SK-N-MC (cell line): ENCODE measurements at regions not wholly inside any gene's neighbourhood (a gene's known extent, or its start where the extent isn't known, plus 50 kb on each side); places are given as distances from the start of the nearest gene placed in this dataset.
"Not testable (repeated sequence)": the region's sequence is repeated elsewhere in the genome, so short reads cannot be mapped to it uniquely, and the experiment has no call there.

Source experiments
- DNase-seq: peaks from one replicate; pipeline ENCODE4 v3.0.0-alpha.2; 2011; ENCODE audit warnings: low read depth, low spot score
- H3K27ac ChIP-seq: fragments of 200-600 bp; sonication (generic); 2 replicates; pipeline ENCODE4 v1.5.1; 2016; ENCODE audit warnings: mixed run types
- H3K36me3 ChIP-seq: fragments of 200-600 bp; sonication (generic); 2 replicates; pipeline ENCODE4 v1.6.1; 2017; ENCODE audit warnings: antibody characterized with exemption, low read length, mixed read lengths; ENCODE audit not compliant: insufficient read depth
- H3K4me3 ChIP-seq: fragments of 200-600 bp; sonication (generic); 2 replicates; pipeline ENCODE4 v1.5.1; 2016
- H3K9ac ChIP-seq: fragments of 200-600 bp; sonication (generic); 2 replicates; pipeline ENCODE4 v1.8.0; 2017; ENCODE audit warnings: mixed run types, mixed read lengths; ENCODE audit not compliant: insufficient read length
- H3K9me3 ChIP-seq: fragments of 200-600 bp; sonication (generic); 2 replicates; pipeline ENCODE4 v1.6.1; 2017; ENCODE audit warnings: low read depth, mild to moderate bottlenecking, antibody characterized with exemption, low read length, moderate library complexity, mixed read lengths
- EZH2 ChIP-seq: fragments of 200-600 bp; sonication (generic); IDR thresholded peaks from one replicate; pipeline ENCODE4 v1.6.1; 2017; ENCODE audit warnings: antibody characterized with exemption
- FOXP2 ChIP-seq: optimal IDR thresholded peaks from 2 replicates; pipeline ENCODE3; 2011; ENCODE audit warnings: mild to moderate bottlenecking, moderate library complexity; ENCODE audit not compliant: insufficient read depth; ENCODE audit errors: extremely low read length, control extremely low read depth
- POLR2AphosphoS5 ChIP-seq: IDR thresholded peaks from 2 replicates; pipeline ENCODE4 v1.6.1; 2012; ENCODE audit warnings: mild to moderate bottlenecking, low read depth, low read length, borderline replicate concordance

DNA sequence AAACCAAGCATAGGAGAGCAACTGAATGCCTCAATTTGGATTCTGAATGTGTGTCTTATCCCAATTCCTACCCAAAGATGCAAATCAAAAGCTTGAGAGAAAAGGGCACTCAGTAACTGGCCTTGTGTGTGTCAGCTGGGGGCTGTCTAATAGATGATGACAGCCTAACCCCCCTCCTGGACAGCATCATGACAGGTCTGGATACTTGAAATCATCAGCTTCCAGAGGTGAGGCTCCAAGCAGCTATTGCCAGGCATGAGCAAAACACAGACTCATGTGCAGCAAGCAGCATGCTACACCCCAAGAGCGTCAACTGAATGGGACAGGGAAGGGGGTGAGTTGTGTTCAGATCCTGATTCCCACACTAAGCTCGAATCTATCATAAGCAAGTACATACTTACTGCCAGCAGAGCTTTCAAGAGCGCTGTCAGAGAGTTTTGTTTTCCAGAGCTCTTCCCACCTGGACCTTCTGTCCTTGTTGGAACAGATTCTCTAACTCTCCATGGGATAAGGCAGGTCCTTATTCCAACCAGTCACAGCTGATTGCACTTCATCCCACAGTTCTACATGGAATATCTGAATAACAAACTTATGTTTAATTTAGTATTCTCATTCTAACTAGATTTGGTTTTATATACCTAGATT, 467.5 kb downstream of the DTWD2 start:
- no peak overlapping the region for H3K4me3 ChIP-seq
- DNase-seq = no peak
- H3K9me3 ChIP-seq = no peaks in the 10 kb centered on the region
- no peak overlapping the region for H3K9ac ChIP-seq
- no peak for TF ChIP-seq POLR2AphosphoS5
- TF ChIP-seq FOXP2 = no peak
- no peak for TF ChIP-seq EZH2
- no peaks in the 10 kb centered on the region for H3K36me3 ChIP-seq
- no peak overlapping the region for H3K27ac ChIP-seq

DNA sequence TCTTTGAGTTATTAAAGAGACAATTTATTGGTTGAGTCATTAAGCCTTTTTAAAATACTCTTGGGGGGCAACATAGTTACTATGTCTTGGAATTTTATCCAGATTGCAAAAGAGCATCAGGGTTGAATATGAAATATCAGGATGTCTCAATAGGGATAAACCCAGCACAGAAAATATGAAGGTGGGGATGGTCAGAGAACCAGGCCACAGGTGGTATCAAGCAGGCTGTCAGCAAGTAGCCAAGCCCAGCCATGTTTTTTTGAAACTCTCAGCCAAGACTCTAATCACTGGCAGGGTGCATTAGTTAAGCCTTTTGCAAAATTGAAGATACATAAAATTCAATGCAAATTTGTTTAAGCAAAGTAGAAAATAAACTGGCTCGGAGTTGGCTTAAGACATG, 468.9 kb downstream of the DTWD2 start:
- no peak overlapping the region for H3K9ac ChIP-seq
- H3K27ac ChIP-seq = no peak overlapping the region
- no peak for DNase-seq
- no peaks in the 10 kb centered on the region for H3K36me3 ChIP-seq
- TF ChIP-seq FOXP2 = no peak
- TF ChIP-seq POLR2AphosphoS5 = no peak
- no peak for TF ChIP-seq EZH2
- H3K4me3 ChIP-seq = no peak overlapping the region
- no peaks in the 10 kb centered on the region for H3K9me3 ChIP-seq

DNA sequence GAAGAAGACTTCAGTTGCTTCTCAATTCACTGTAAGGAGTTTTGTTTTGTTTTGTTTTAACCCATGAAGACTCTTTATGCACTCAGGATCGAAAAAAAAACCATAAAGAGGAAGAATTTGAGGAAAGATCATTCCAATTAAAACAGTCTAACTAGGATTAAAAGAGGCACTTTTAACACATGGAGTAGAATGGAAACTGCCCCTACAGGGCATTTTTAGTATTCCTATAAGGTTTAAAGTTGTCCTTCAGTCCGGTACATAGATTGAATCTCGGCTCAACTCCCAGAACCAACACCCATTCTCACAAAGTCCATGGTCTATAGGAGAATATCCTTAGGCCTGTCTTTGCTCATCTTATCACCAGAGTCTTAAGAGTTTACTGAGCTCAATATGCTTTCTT, 469.6 kb downstream of the DTWD2 start:
- TF ChIP-seq POLR2AphosphoS5 = no peak
- no peak for TF ChIP-seq FOXP2
- TF ChIP-seq EZH2 = no peak
- no peak overlapping the region for H3K27ac ChIP-seq
- DNase-seq = no peak
- no peaks in the 10 kb centered on the region for H3K9me3 ChIP-seq
- H3K4me3 ChIP-seq = no peak overlapping the region
- no peaks in the 10 kb centered on the region for H3K36me3 ChIP-seq
- H3K9ac ChIP-seq = no peak overlapping the region

DNA sequence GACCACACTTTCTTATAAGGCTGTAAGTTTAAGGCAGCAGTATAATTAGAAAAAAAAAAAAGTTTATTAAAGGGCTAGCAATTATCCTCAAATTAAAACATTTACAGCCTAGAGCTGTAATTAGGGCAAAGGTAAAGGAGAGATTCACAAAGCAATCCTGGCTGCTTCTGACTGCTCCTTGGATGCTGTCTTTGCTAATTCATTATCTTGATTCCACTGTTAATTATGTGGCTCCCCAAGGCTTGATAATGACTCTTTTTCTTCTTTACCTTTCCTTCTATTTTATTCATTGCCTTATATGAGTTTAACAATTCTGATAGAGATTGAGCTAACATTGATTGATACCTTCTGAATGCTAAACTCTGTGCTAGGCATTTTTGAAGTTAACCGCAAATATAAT, 476.5 kb downstream of the DTWD2 start:
- H3K4me3 ChIP-seq = no peak overlapping the region
- no peaks in the 10 kb centered on the region for H3K9me3 ChIP-seq
- H3K36me3 ChIP-seq = no peaks in the 10 kb centered on the region
- no peak for TF ChIP-seq POLR2AphosphoS5
- no peak for TF ChIP-seq FOXP2
- no peak for TF ChIP-seq EZH2
- H3K27ac ChIP-seq = no peak overlapping the region
- no peak for DNase-seq
- H3K9ac ChIP-seq = no peak overlapping the region

DNA sequence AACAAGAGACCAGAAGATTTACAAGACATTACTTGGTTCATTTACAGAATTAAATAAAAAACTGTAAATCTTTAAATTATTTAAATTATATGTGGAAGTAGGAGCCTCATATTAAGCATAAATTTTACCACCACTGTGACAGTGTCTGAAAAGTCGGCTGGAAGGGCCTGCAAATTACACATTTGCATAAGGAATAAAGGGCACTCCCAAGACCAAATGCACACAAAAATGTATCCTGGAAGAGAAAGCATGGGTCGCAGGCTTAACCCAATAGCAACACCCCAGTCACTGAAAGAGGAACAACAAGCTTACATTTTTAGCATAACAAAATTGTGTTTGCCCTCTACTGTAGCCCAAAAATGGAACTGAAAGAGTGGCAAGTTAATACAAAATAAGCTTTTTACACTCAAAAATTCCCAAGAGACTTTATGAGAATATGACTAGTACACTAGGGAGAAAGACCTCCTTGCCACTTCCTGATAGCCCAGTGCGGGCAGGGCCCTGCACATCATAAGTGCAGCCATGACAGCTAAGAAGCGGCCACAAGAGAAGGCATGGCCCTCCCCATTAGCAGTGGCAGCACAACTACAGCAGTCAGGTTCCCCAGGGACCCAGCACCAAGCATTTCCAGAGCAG, 482.0 kb downstream of the DTWD2 start:
- no peak for TF ChIP-seq EZH2
- no peak for TF ChIP-seq FOXP2
- TF ChIP-seq POLR2AphosphoS5 = no peak
- no peak for DNase-seq

DNA sequence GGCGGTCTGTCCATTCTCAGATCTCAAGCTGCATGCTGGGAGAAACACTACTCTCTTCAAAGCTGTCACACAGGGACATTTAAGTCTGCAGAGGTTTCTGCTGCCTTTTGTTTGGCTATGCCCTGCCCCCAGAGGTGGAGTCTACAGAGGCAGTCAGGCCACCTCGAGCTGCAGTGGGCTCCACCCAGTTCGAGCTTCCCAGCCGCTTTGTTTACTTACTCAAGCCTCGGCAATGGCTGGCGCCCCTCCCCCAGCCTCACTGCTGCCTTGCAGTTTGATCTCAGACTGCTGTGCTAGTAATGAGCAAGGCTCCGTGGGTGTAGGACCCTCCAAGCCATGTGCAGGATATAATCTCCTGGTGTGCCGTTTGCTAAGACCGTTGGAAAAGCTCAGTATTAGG, 486.1 kb downstream of the DTWD2 start:
- H3K27ac ChIP-seq, H3K9ac ChIP-seq, H3K36me3 ChIP-seq, DNase-seq, H3K9me3 ChIP-seq, H3K4me3 ChIP-seq: not testable (repeated sequence)

More for the DNA sequence above, 482.0 kb downstream of the DTWD2 start:
- Histone ChIP-seq H3K4me3 (no peak overlapping the region), H3K27ac (no peak overlapping the region), H3K9ac (no peak overlapping the region), H3K9me3 (no peaks in the 10 kb centered on the region), H3K36me3 (no peaks in the 10 kb centered on the region)

DNA sequence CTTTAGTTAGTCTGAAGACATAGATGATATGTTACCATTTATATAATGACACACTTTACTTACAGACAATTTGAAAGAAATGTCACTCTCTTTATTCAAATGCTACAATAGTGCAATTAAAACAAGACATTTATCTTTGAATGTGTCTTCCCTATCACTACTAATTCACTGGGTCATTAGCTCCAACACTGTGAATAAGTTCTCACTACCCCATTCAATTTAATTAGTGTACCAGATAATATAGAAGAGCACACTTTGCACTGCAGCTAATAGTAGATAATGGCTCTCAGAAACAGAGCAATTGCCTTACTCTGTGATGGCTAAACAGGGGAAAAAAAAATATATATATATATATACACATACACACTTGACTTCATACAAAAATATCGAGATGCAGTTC, 497.0 kb downstream of the DTWD2 start:
- Histone ChIP-seq H3K9ac (no peak overlapping the region), H3K4me3 (no peak overlapping the region), H3K27ac (no peak overlapping the region), H3K36me3 (no peaks in the 10 kb centered on the region), H3K9me3 (no peaks in the 10 kb centered on the region)
- no peak for TF ChIP-seq EZH2
- no peak for TF ChIP-seq FOXP2
- TF ChIP-seq POLR2AphosphoS5 = no peak
- DNase-seq = no peak

DNA sequence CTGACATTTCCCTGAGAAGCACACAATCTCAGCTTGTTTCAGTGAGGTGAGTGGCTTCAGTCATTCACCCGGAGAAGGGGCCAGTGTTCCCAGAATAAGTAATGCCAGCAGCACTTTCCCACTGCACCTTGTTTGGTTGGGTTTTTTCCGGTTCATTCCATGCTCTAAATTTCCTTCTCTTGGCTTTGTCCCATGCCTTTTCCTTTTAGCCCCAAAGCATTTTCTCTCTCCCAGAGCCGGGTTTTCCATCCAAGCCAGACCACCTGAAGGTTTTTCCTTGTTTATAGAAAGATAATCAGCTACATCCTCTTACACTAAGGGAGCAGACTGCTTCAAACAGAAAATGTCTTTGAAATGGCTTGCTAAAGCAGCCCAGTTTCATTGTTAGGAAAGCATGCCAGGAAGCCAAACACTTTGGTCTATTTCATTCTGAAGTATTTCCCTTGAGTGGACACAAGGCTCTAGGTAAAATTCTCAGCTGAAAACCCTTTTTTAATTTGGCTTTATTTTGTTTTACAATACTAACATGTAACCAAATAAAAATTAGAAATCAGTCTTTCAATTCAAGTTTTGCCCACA, 501.6 kb downstream of the DTWD2 start:
- no peaks in the 10 kb centered on the region for H3K9me3 ChIP-seq
- H3K36me3 ChIP-seq = no peaks in the 10 kb centered on the region
- no peak for DNase-seq
- no peak overlapping the region for H3K4me3 ChIP-seq
- H3K9ac ChIP-seq = no peak overlapping the region
- TF ChIP-seq POLR2AphosphoS5 (no peak), EZH2 (no peak), FOXP2 (no peak)
- H3K27ac ChIP-seq = no peak overlapping the region

DNA sequence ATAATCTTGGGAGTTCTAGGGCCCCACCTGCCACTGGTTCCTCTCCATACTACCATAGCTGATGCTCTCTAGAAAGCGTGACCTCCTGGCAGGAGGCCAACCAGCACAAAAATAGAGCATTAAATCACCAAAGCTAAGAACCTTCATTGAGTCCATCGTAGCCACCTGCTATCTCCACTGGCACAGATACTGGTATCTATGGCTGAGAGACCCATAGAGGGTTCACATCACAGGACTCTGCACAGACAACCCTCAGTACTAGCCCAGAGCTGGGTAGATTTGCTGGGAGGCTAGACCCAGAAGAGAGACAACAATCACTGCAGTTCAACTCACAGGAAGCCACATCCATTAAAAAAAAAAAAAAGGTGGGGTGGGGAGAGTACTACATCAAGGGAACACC, 509.1 kb downstream of the DTWD2 start:
- H3K27ac ChIP-seq = no peak overlapping the region
- H3K4me3 ChIP-seq = no peak overlapping the region
- H3K9me3 ChIP-seq = no peaks in the 10 kb centered on the region
- no peak overlapping the region for H3K9ac ChIP-seq
- no peaks in the 10 kb centered on the region for H3K36me3 ChIP-seq
- no peak for DNase-seq
- no peak for TF ChIP-seq FOXP2
- no peak for TF ChIP-seq POLR2AphosphoS5
- no peak for TF ChIP-seq EZH2
